ENCODE measurements at regions not wholly inside any gene's neighbourhood (a gene's known extent, or its start where the extent isn't known, plus 50 kb on each side); places are given as distances from the start of the nearest gene placed in this dataset.

- DNase-seq = no peak
These were observed 586.7 kb upstream of the SGCG start for GRCh38 chr13:22594041-22594440.

DNA sequence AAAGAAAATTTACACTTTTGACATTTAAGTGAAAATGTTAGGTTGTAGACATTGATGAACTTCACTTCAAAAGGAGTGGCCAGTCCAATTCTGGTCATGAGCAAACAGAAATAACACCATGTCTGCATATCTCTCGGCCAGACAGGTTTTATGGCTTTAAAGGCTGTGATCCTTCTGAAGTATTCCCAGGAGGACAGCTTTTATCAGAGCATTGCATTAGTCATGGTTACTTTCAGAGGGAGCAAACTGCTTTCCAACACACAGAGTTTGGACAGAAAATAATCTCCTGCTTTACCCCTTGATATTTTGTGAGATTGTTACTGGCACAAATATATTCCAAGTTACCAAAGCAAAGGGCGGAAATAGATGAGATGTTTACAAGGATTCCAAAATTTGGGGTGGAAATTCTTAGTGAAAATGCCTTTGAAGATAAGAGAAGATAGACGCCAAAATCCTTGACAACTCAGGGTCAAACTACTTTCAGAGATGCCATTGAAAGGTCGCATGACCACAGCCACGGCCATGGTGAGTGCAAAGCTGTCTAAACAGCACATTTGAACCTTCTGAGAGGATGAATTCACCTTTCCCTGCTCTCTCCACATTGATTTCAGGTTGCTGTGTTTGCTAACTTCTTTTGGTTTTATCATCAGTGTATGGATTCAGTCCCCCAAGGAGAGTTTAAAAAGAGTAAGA, 584.5 kb upstream of the SGCG start:
- no peak for DNase-seq

DNA sequence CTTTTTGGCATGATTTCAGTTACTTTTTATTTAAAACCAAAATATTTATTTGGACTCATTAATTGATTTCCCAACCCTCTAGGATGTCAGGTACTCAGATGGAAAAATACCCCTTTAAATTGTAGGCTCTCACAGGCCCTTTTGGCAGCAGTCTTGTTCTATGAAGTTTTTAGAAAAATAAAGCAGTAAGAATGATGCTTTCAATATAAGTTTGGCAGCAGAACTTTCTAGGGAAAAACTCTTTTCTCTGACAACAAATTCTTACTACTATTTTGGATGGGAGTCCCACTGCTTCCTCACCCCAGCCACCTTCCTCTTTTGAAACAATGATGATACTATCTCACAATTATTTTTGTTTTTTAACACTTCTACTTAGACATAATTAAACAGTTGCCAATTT, 581.6 kb upstream of the SGCG start:
- DNase-seq = no peak

GRCh38 chr13:22618002-22618401, 562.8 kb upstream of the SGCG start:
- no peak for DNase-seq

- DNase-seq = no peak
These were observed 555.1 kb upstream of the SGCG start for GRCh38 chr13:22625691-22626090.

DNA sequence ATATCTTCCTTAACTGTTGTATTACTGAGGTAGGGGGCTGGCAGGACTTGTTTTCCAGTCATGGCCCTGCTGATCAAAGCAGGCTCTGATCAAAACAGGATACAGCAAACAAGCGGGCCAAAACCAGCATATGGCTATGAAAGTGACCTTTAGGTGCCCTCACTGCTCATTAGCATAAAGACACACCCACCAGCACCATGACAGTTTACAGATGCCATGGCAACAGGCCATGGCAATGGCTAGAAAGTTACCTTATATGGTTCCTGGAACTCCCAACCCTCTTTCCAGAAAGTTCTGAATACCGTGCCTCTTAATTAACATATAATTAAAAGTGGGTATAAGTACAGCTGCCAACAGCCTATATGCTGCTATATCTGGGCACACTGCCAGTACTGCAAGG, 551.4 kb upstream of the SGCG start:
- DNase-seq = no peak

DNA sequence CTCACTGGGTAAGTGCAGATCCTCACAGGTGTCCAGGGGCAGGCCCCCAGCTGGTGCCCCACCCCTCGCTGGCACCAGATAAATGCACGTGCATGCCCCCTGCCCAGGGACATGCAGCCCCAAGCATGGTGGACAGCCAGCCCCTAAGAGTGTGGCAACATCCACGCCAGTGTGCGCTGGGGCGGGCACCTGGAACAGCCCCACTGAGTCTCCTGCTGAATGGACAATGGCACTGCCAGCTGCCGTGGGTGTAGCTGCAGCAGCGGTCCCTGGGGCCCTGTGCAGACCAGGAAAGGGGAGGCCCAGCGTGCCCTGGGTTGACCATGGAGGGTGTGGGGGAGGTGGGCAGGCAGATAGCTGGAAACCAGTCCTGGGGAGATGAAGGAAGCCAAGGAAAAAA, 538.7 kb upstream of the SGCG start:
- DNase-seq = no peak

DNA sequence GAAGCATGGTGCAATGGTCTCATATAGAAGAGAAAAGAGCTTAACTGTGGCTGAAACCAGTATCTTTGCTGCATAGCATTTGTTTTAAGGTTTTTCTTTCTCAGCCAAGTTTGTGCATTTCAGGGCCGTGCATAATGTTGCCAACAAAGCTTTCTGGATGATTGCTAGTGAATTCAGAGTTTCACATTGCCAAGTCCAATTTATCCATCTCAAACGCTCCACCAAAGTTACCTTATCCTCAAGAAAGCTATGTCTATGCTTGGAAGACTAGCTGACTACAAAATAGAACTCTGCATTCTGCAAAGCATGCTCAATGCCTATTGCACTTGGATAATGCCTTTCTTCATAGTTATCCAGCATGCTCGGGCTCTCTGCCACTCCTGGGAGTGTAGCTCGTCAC, 535.8 kb upstream of the SGCG start:
- DNase-seq = no peak

DNA sequence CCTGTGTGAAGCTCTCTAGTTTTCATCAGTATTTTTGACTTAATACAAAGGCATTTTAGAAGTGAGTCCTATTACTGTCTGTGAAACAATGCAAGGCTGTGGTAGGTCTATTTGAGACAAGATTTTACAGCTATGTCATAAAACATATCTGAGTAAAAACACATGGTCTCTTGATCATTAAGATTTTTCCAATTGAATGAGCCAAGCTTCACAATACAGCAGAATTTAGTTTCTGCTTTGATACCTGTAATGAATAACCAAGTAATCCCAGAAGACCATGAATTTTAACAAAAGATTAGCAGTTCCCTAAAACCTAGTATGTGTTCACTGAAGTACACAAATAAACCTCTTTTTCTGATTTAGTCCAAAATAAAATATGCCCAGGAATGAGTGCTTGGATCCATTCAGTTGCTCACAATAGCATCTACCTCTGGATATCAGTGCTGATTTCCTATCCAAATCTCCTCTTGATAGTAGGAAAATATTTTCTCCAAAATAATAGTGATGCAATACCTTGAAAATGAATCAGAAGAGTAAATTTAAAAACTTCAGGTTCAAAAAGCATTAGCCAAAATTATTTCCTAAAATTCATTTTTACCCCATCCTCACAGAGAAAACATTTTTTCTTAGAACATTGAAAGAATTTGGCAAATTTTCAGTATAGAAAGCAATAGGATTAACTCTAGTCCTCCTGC, 533.5 kb upstream of the SGCG start:
- no peak for DNase-seq

- no peak for DNase-seq
These were observed 532.4 kb upstream of the SGCG start for GRCh38 chr13:22648320-22648801.

DNA sequence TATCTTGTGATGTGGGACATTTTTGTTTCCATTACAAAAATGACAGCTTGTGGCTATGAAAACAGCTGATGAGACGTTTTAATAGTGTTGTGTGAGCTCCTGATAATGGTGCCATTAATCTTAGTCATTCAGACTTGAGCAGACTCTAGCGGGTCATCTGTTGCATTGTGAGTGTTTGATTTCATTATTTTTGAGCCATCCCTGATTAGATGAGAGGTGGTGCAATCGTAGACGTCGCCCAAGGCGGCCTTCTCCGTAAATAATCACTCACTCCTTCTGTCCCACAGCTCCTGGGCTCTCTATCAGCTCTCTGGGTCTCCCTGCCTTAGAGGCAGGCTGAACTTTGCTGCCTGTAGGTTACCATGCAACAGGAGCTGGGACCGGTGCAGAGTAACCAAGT, 528.0 kb upstream of the SGCG start:
- no peak for DNase-seq

DNA sequence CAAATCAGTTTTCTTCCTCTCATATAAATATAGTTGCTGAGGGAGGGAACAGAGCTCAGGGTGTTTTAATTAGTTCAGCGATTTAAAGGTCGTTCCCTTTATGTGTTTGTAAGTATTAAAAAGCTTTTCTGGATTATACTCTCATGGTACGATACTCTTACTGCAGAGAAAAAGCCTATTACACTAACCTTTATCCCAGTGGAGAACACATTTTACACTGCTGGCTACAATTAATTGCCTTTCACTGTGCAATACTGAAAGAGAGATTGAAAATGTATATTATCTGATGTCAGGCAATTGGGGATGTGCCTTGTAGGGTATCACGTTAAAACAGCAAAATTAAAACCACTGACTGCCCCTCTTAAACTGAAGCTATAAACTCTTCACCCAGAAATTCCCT, 526.9 kb upstream of the SGCG start:
- DNase-seq = no peak

DNA sequence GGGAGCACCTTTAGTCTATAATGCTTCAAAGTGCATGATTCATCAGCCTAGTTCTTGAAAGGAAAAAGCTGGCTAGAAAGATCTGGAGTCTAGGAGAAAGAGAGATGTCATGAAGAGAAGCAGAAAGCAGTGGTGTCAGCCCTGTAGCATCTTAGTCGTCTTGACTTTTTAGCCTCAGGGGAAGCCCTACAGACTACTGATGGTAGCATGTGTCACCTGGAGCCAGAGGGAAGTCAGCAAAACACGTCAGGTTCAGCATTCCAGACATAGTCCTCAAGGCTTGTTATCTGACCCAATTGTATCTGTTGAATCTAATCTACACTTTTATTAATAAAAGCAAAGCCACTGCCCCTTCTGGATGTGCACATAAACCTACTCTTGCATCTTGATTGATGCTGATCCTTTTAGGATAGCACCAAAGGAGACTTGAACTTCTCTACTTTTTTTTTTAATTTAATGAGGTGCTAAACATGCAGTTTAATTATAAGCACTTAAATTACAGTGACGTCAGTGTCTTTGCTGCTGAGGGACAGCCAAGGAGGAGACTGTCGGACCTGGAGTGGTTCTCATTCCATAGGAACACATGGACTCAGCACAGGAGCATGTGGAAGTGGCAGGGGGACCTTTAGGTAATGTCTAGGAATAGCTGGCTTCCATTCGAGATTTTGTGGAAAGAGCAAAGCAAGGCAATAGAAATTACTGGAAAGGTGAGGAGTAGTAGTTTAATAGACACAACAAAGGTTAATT, 525.5 kb upstream of the SGCG start:
- no peak for DNase-seq

GRCh38 chr13:22662771-22663170, 518.0 kb upstream of the SGCG start:
- no peak for DNase-seq

- no peak for DNase-seq
These were observed 515.3 kb upstream of the SGCG start for GRCh38 chr13:22665506-22665905.

DNA sequence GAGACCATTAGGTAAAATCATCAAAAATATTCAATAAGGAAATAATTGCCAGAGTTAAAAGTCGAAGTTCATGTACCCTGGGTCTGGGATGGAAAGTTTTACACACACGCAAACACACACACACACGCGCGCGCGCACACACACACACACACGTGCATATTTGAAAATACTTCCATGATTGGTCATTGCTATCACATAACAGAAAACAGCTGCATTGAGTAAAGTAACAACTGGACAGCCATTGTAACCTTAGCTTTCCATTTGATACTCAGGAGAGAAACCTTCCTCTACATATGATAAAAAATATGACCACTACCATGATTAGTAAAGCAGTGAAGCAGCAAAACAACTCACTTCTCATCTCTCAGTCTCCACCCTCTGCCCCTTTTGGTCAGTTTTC, 490.0 kb upstream of the SGCG start:
- no peak for DNase-seq

GRCh38 chr13:22693691-22694090, 487.1 kb upstream of the SGCG start:
- no peak for DNase-seq

GRCh38 chr13:22696433-22696832, 484.3 kb upstream of the SGCG start:
- DNase-seq = no peak

DNA sequence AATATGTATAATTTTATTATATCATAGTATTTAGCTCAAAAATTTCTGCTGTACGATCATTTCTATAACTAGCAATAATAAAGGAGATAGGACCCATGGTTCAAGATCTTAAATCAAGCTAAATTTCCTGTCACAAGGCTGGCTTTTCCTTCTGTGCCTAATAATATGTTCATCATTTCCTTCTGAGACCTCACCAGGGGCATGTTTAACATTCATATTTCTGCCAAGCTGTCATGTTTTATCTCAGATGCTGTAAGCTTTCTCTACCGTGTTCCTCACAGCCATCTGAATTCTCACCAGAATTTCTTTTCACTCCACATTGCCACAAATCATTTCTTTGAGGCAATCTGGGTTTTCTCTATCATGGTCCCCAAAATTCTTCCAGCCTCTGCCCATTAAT, 482.3 kb upstream of the SGCG start:
- no peak for DNase-seq

- no peak for DNase-seq
These were observed 480.4 kb upstream of the SGCG start for GRCh38 chr13:22700246-22700887.

GRCh38 chr13:22703601-22704209, 477.1 kb upstream of the SGCG start:
- DNase-seq = no peak

- no peak for DNase-seq
These were observed 472.8 kb upstream of the SGCG start for GRCh38 chr13:22707946-22708345.

- no peak for DNase-seq
These were observed 463.7 kb upstream of the SGCG start for GRCh38 chr13:22717036-22717435.
